PC-9 (cell line): ENCODE measurements at regions not wholly inside any gene's neighbourhood (a gene's known extent, or its start where the extent isn't known, plus 50 kb on each side); places are given as distances from the start of the nearest gene placed in this dataset.

ENCODE experiments used
- BruUV-seq: library from RNA; stranded (reverse); fragments of 400-500 nt; replicated peaks from 2 replicates; lab custom pipeline; 2021; lab: Mats Ljungman, UMichigan
- CTCF ChIA-PET: fragments of 300-600 bp; sonication (Branson Sonifier 250); formaldehyde crosslinking; loops from one replicate; lab custom pipeline; 2022; ENCODE audit warnings: antibody characterized with exemption; lab: Charles Lee
- POLR2A ChIA-PET: fragments of 300-600 bp; sonication (Branson Sonifier 250); formaldehyde crosslinking; loops from one replicate; lab custom pipeline; 2022; ENCODE audit warnings: antibody characterized with exemption; ENCODE audit not compliant: unreplicated experiment; lab: Charles Lee
- DNase-seq, 2 experiments: peaks; one replicate each; pipeline versions ENCODE4 v3.0.0 to v3.0.0-alpha.2; 2015 to 2022; ENCODE audit warnings: mixed read lengths in 1 of 2
- H2AFZ ChIP-seq: fragments of 200-600 bp; sonication (generic); 2 replicates; pipeline ENCODE4 v1.8.1; 2017; ENCODE audit warnings: antibody characterized with exemption
- H3F3A ChIP-seq: fragments of 200-600 bp; sonication (generic); 2 replicates; pipeline ENCODE4 v1.8.1; 2017; ENCODE audit warnings: antibody characterized with exemption, mild to moderate bottlenecking, low read depth; ENCODE audit not compliant: insufficient read depth
- H3K27ac ChIP-seq: fragments of 200-600 bp; sonication (generic); 2 replicates; pipeline ENCODE4 v1.6.1; 2016; ENCODE audit warnings: mixed run types
- H3K27me3 ChIP-seq: fragments of 200-600 bp; sonication (generic); 2 replicates; pipeline ENCODE4 v1.6.1; 2016; ENCODE audit warnings: low read depth, mixed run types; ENCODE audit not compliant: insufficient read depth
- H3K36me3 ChIP-seq: fragments of 200-600 bp; sonication (generic); 2 replicates; pipeline ENCODE4 v1.6.1; 2016; ENCODE audit warnings: low read depth, mixed run types
- H3K4me1 ChIP-seq: fragments of 200-600 bp; sonication (generic); replicated peaks from 2 replicates; pipeline ENCODE4 v1.6.1; 2016; ENCODE audit warnings: mixed run types; ENCODE audit not compliant: insufficient read depth
- H3K4me2 ChIP-seq: fragments of 200-600 bp; sonication (generic); 2 replicates; pipeline ENCODE4 v1.6.1; 2017; ENCODE audit warnings: mixed run types
- H3K4me3 ChIP-seq: fragments of 200-600 bp; sonication (generic); 2 replicates; pipeline ENCODE4 v1.6.1; 2016; ENCODE audit warnings: mixed run types
- H3K79me2 ChIP-seq: fragments of 200-600 bp; sonication (generic); 2 replicates; pipeline ENCODE4 v1.6.1; 2017; ENCODE audit warnings: low read depth, mixed run types
- H3K9me2 ChIP-seq: fragments of 200-600 bp; sonication (generic); 2 replicates; pipeline ENCODE4 v1.8.1; 2017; ENCODE audit warnings: mild to moderate bottlenecking; ENCODE audit not compliant: insufficient read depth
- H3K9me3 ChIP-seq: fragments of 200-600 bp; sonication (generic); 2 replicates; pipeline ENCODE4 v1.8.1; 2016; ENCODE audit warnings: low read depth; ENCODE audit not compliant: insufficient read depth
- H4K20me1 ChIP-seq: fragments of 200-600 bp; sonication (generic); 2 replicates; pipeline ENCODE4 v1.8.1; 2017; ENCODE audit not compliant: insufficient read depth
- CTCF ChIP-seq: fragments of 200-600 bp; sonication (generic); conservative IDR thresholded peaks from 2 replicates; pipeline ENCODE4 v1.6.1; 2017; ENCODE audit warnings: mixed run types, antibody characterized with exemption, mild to moderate bottlenecking, moderate library complexity
- EZH2 ChIP-seq: fragments of 200-600 bp; sonication (generic); IDR thresholded peaks from 2 replicates; pipeline ENCODE4 v1.8.0; 2017; ENCODE audit warnings: antibody characterized with exemption, low read depth
- intact Hi-C: fragments of 100-400 bp; cut with micrococcal nuclease; formaldehyde crosslinking; loops from one replicate; pipeline ENCODE4 v1.10.0; 2022; ENCODE audit not compliant: unreplicated experiment

- no peak overlapping the region for H2AFZ ChIP-seq
- ChIA-PET POLR2A (no interaction called here), CTCF (no interaction called here)
- H3K4me2 ChIP-seq: no peak overlapping the region
- no peaks in the 10 kb centered on the region for H4K20me1 ChIP-seq
- no TSS peak for BruUV-seq
- intact Hi-C loops: no loop called here
- no peak for TF ChIP-seq CTCF
- TF ChIP-seq EZH2: no peak
- no peaks in the 10 kb centered on the region for H3K4me1 ChIP-seq
- no peaks in the 10 kb centered on the region for H3K27me3 ChIP-seq
- H3K27ac ChIP-seq: no peak overlapping the region
- H3K9me3 ChIP-seq: peaks cover 5% of the 10 kb centered on the region; the same call in 1 of the 2 replicates
- H3K4me3 ChIP-seq: no peak overlapping the region
- no peaks in the 10 kb centered on the region; the same call in 1 of the 2 replicates for H3K9me2 ChIP-seq
- no peaks in the 10 kb centered on the region for H3K36me3 ChIP-seq
- DNase-seq: no peak
- H3F3A ChIP-seq: no peaks in the 10 kb centered on the region
- no peaks in the 10 kb centered on the region for H3K79me2 ChIP-seq
Measured at GRCh38 chr1:191693797-191694196, 464.5 kb upstream of the RGS18 start.

DNA sequence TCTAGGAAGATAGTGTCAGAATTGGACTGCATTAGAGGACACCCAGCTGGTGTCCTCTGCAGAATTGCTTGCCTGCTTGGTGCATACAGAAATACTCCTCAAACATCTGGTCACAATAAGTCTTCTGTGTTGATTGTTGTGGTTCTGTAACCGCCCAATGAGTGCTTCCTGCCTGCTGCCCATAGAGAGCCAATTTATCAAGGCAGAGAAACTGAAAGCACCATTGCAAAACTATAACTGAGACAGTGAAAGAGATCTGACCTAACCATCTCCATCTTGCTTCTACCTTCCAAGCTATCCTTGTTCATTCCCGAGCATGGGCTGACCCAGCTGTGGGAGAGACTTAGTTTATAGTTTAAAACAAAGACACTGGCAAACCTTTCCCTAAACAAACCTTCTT, 462.4 kb upstream of the RGS18 start:
- Histone ChIP-seq H3F3A (no peaks in the 10 kb centered on the region), H3K4me1 (no peaks in the 10 kb centered on the region), H2AFZ (no peak overlapping the region), H3K4me3 (no peak overlapping the region), H3K36me3 (no peaks in the 10 kb centered on the region), H3K27ac (no peak overlapping the region), H3K9me3 (peaks cover 5% of the 10 kb centered on the region; the same call in 1 of the 2 replicates), H4K20me1 (no peaks in the 10 kb centered on the region), H3K27me3 (no peaks in the 10 kb centered on the region), H3K79me2 (no peaks in the 10 kb centered on the region), H3K9me2 (no peaks in the 10 kb centered on the region), H3K4me2 (no peak overlapping the region)
- no TSS peak for BruUV-seq
- no peak for DNase-seq
- TF ChIP-seq EZH2 (no peak), CTCF (no peak)
- ChIA-PET POLR2A (no interaction called here), CTCF (no interaction called here)
- intact Hi-C loops: no loop called here

GRCh38 chr1:191696354-191696753, 461.9 kb upstream of the RGS18 start:
- Histone ChIP-seq H3K27ac (no peak overlapping the region), H2AFZ (no peak overlapping the region), H3K4me3 (no peak overlapping the region), H4K20me1 (no peaks in the 10 kb centered on the region), H3K4me1 (no peaks in the 10 kb centered on the region), H3K9me3 (peaks cover 5% of the 10 kb centered on the region; the same call in 1 of the 2 replicates), H3F3A (no peaks in the 10 kb centered on the region), H3K9me2 (no peaks in the 10 kb centered on the region; the same call in 1 of the 2 replicates), H3K79me2 (no peaks in the 10 kb centered on the region), H3K4me2 (no peak overlapping the region), H3K36me3 (no peaks in the 10 kb centered on the region), H3K27me3 (no peaks in the 10 kb centered on the region)
- intact Hi-C loops: no loop called here
- DNase-seq: no peak
- POLR2A ChIA-PET: no interaction called here
- no TSS peak for BruUV-seq
- CTCF ChIA-PET: no interaction called here
- TF ChIP-seq CTCF (no peak), EZH2 (no peak)
